ENCODE measurements at regions not wholly inside any gene's neighbourhood (a gene's known extent, or its start where the extent isn't known, plus 50 kb on each side); places are given as distances from the start of the nearest gene placed in this dataset.

DNA sequence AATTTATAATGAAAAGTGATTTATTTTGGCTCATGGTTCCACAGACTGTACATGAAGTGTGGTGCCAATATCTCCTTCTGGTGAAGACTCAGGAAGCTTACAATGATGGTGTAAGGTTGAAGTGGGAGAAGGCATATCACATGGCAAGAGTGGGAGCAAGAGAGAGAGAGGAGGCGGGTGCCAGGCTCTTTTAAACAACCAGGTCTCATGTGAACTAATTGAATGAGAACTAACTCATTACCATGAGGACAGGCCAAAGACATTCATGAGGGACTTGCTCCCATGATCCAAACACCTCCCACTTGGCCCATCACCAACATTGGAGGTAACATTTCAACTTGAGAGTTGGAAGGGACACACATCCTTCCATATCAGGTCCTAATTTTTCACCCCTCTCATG lies 155.2 kb downstream of the SLC38A4 start:
- TF ChIP-seq POLR2A (IDR thresholded peaks at IDR 0.05; ENCODE audit: low read depth, low read length) (no peak), TAF1 (IDR thresholded peaks at IDR 0.05; ENCODE audit: low read depth, low read length) (no peak), POLR2AphosphoS5 (IDR thresholded peaks at IDR 0.05; ENCODE audit: low read depth, low read length) (no peak), PAX5 (IDR thresholded peaks at IDR 0.05; ENCODE audit: insufficient read depth, low read length, severe bottlenecking) (no peak), SPI1 (IDR thresholded peaks at IDR 0.05; ENCODE audit: low read depth, low read length) (no peak)

All from GM12891 (cell line).